GM23338 (cell line): ENCODE measurements at regions not wholly inside any gene's neighbourhood (a gene's known extent, or its start where the extent isn't known, plus 50 kb on each side); places are given as distances from the start of the nearest gene placed in this dataset.

Experiments used
- CREB1 ChIP-seq: fragments of 250-450 bp; sonication (Bioruptor Pico); IDR thresholded peaks from 2 replicates; pipeline ENCODE4 v1.5.0; 2020; ENCODE audit warnings: low read depth, mild to moderate bottlenecking, moderate library complexity
- CTCF ChIP-seq, 2 experiments: fragments of 200-600 bp in 1 of 2; sonication (generic) in 1 of 2; conservative IDR thresholded peaks; 2 replicates each; pipeline versions ENCODE4 v1.5.1 to v1.6.1; 2016 to 2017; ENCODE audit warnings: antibody characterized with exemption in 2 of 2, low read depth in 2 of 2, mild to moderate bottlenecking in 2 of 2, moderate library complexity in 1 of 2
- EZH2 ChIP-seq: fragments of 200-600 bp; sonication (generic); IDR thresholded peaks from one replicate; pipeline ENCODE4 v1.8.0; 2017; ENCODE audit warnings: antibody characterized with exemption, mild to moderate bottlenecking, low read depth; ENCODE audit not compliant: unreplicated experiment
- EZH2phosphoT487 ChIP-seq: fragments of 200-600 bp; sonication (generic); IDR thresholded peaks from one replicate; pipeline ENCODE4 v1.8.1; 2018; ENCODE audit warnings: antibody characterized with exemption; ENCODE audit not compliant: unreplicated experiment
- JUNB ChIP-seq: IDR thresholded peaks from one replicate; pipeline ENCODE4 v1.6.1; 2016; ENCODE audit warnings: antibody characterized with exemption; ENCODE audit not compliant: unreplicated experiment
- NANOG ChIP-seq: IDR thresholded peaks from 2 replicates; pipeline ENCODE4 v1.6.1; 2016; ENCODE audit warnings: antibody characterized with exemption, borderline replicate concordance
- POLR2AphosphoS5 ChIP-seq: IDR thresholded peaks from 2 replicates; pipeline ENCODE4 v1.6.1; 2016; ENCODE audit warnings: antibody characterized with exemption, low read depth
- STAT1 ChIP-seq: IDR thresholded peaks from one replicate; pipeline ENCODE4 v1.6.1; 2016; ENCODE audit warnings: antibody characterized with exemption; ENCODE audit not compliant: unreplicated experiment
- TF ChIP-seq, protein P1 (sequence below): IDR thresholded peaks from one replicate; pipeline ENCODE4 v1.6.1; 2018; ENCODE audit warnings: antibody characterized with exemption; ENCODE audit not compliant: unreplicated experiment

DNA sequence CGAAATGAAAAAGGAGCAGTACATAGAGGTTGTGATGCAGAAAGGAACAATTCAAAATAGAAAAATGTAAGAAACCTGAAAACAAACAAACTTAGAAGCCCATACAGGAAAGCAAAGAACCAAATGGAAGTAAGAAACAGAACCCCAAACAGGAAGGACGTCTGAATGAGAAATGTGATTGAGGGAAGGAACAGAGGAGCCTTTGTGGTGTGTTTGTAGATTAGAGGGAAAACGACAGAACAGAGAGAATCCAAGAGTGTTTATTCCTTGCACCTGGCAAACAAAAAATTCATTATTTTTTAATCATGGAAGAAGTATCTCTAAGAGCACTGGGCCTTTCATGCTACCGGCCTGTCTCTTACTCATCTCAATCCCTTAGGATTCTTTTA lies 67.8 kb upstream of the ZSWIM6 start:
- no peak for TF ChIP-seq CTCF (conservative IDR thresholded peaks at IDR 0.05; ENCODE audit: low read depth in 2 of 2)
- no peak for TF ChIP-seq STAT1
- no peak for TF ChIP-seq EZH2phosphoT487
- no peak for TF ChIP-seq CREB1
- TF ChIP-seq, protein P1, sequence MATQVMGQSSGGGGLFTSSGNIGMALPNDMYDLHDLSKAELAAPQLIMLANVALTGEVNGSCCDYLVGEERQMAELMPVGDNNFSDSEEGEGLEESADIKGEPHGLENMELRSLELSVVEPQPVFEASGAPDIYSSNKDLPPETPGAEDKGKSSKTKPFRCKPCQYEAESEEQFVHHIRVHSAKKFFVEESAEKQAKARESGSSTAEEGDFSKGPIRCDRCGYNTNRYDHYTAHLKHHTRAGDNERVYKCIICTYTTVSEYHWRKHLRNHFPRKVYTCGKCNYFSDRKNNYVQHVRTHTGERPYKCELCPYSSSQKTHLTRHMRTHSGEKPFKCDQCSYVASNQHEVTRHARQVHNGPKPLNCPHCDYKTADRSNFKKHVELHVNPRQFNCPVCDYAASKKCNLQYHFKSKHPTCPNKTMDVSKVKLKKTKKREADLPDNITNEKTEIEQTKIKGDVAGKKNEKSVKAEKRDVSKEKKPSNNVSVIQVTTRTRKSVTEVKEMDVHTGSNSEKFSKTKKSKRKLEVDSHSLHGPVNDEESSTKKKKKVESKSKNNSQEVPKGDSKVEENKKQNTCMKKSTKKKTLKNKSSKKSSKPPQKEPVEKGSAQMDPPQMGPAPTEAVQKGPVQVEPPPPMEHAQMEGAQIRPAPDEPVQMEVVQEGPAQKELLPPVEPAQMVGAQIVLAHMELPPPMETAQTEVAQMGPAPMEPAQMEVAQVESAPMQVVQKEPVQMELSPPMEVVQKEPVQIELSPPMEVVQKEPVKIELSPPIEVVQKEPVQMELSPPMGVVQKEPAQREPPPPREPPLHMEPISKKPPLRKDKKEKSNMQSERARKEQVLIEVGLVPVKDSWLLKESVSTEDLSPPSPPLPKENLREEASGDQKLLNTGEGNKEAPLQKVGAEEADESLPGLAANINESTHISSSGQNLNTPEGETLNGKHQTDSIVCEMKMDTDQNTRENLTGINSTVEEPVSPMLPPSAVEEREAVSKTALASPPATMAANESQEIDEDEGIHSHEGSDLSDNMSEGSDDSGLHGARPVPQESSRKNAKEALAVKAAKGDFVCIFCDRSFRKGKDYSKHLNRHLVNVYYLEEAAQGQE: no peak
- no peak for TF ChIP-seq EZH2
- TF ChIP-seq POLR2AphosphoS5: no peak
- TF ChIP-seq JUNB: no peak
- no peak for TF ChIP-seq NANOG
